Lung (tissue), 1 donor: ENCODE measurements at regions not wholly inside any gene's neighbourhood (a gene's known extent, or its start where the extent isn't known, plus 50 kb on each side); places are given as distances from the start of the nearest gene placed in this dataset. TPM values are rescaled to one million over a fixed set of nuclear protein-coding genes. Genes with fewer than 3 reads are reported as not detected.

Experiments
- small RNA-seq: library from RNA; depleted of rRNA; stranded (forward); fragments of <200 nt; gene quantifications from one replicate; pipeline ENCODE3, GENCODE V24; 2014; ENCODE audit warnings: low replicate concordance

Small RNAs in the stretch of these regions (small RNA-seq; reads per million reads assigned to genes)
- not detected for gene AC092745.3
